ENCODE measurements at regions not wholly inside any gene's neighbourhood (a gene's known extent, or its start where the extent isn't known, plus 50 kb on each side); places are given as distances from the start of the nearest gene placed in this dataset.

- no peak for DNase-seq (ENCODE audit: low spot score in 2 of 2)
- intact Hi-C loops (cut with DNase I; ENCODE audit: low total_unique reads): no loop called here
- H3K27ac ChIP-seq: no peak overlapping the region
Observed at GRCh38 chr21:14846621-14847020, 218.2 kb downstream of the NRIP1 start.

GRCh38 chr21:14844001-14844400 is 220.8 kb downstream of the NRIP1 start:
- Histone ChIP-seq H3K27me3 (no peaks in the 10 kb centered on the region), H3K9me3 (peaks cover 0 to 6% of the 10 kb centered on the region in 2 donors), H3K4me1 (no peaks in the 10 kb centered on the region), H3K27ac (no peak overlapping the region), H3K4me3 (no peak overlapping the region), H3K36me3 (no peaks in the 10 kb centered on the region)
- DNase-seq (ENCODE audit: low spot score in 2 of 2): no peak
- intact Hi-C loops (cut with DNase I; ENCODE audit: low total_unique reads): no loop called here
- TF ChIP-seq POLR2AphosphoS5 (IDR thresholded peaks at IDR 0.05) (no peak), CTCF (IDR thresholded peaks at IDR 0.05) (no peak), POLR2A (IDR thresholded peaks at IDR 0.05) (no peak)

More at GRCh38 chr21:14846621-14847020, 218.2 kb downstream of the NRIP1 start:
- Histone ChIP-seq H3K4me3 (no peak overlapping the region), H3K9me3 (peaks cover 0 to 10% of the 10 kb centered on the region in 2 donors), H3K4me1 (no peaks in the 10 kb centered on the region), H3K27me3 (no peaks in the 10 kb centered on the region), H3K36me3 (no peaks in the 10 kb centered on the region)
- TF ChIP-seq POLR2AphosphoS5 (IDR thresholded peaks at IDR 0.05) (no peak), POLR2A (IDR thresholded peaks at IDR 0.05) (no peak), CTCF (IDR thresholded peaks at IDR 0.05) (no peak)

GRCh38 chr21:14842601-14843000 is 222.2 kb downstream of the NRIP1 start:
- Histone ChIP-seq H3K9me3 (no peaks in the 10 kb centered on the region), H3K27me3 (no peaks in the 10 kb centered on the region), H3K36me3 (no peaks in the 10 kb centered on the region), H3K27ac (no peak overlapping the region), H3K4me3 (no peak overlapping the region), H3K4me1 (no peaks in the 10 kb centered on the region)
- no peak for DNase-seq (ENCODE audit: low spot score in 2 of 2)
- TF ChIP-seq POLR2AphosphoS5 (IDR thresholded peaks at IDR 0.05) (no peak), CTCF (IDR thresholded peaks at IDR 0.05) (no peak), POLR2A (IDR thresholded peaks at IDR 0.05) (no peak)
- intact Hi-C loops (cut with DNase I; ENCODE audit: low total_unique reads): no loop called here

- no peak for DNase-seq (ENCODE audit: low spot score in 2 of 2)
- no peak for TF ChIP-seq POLR2A (IDR thresholded peaks at IDR 0.05)
- no peak for TF ChIP-seq CTCF (IDR thresholded peaks at IDR 0.05)
- no peak for TF ChIP-seq POLR2AphosphoS5 (IDR thresholded peaks at IDR 0.05)
- no peak overlapping the region for H3K4me3 ChIP-seq
- no peak overlapping the region for H3K27ac ChIP-seq
- no peaks in the 10 kb centered on the region for H3K27me3 ChIP-seq
- intact Hi-C loops (cut with DNase I; ENCODE audit: low total_unique reads): no loop called here
- no peaks in the 10 kb centered on the region for H3K36me3 ChIP-seq
- no peaks in the 10 kb centered on the region for H3K9me3 ChIP-seq
- H3K4me1 ChIP-seq: no peaks in the 10 kb centered on the region
Observed at GRCh38 chr21:14841511-14842472, 223.0 kb downstream of the NRIP1 start.

GRCh38 chr21:14838400-14838799 is 226.4 kb downstream of the NRIP1 start:
- no peak for DNase-seq (ENCODE audit: low spot score in 2 of 2)
- Histone ChIP-seq H3K27ac (no peak overlapping the region), H3K27me3 (no peaks in the 10 kb centered on the region), H3K9me3 (no peaks in the 10 kb centered on the region), H3K4me3 (no peak overlapping the region), H3K4me1 (no peaks in the 10 kb centered on the region), H3K36me3 (no peaks in the 10 kb centered on the region)
- TF ChIP-seq POLR2A (IDR thresholded peaks at IDR 0.05): no peak
- TF ChIP-seq CTCF (IDR thresholded peaks at IDR 0.05): no peak
- TF ChIP-seq POLR2AphosphoS5 (IDR thresholded peaks at IDR 0.05): no peak
- intact Hi-C loops (cut with DNase I; ENCODE audit: low total_unique reads): no loop called here
